GM12865 (cell line): ENCODE measurements at regions not wholly inside any gene's neighbourhood (a gene's known extent, or its start where the extent isn't known, plus 50 kb on each side); places are given as distances from the start of the nearest gene placed in this dataset.

Source experiments
- DNase-seq: peaks from one replicate; pipeline ENCODE4 v3.0.0; 2010; ENCODE audit warnings: low read depth
- H3K4me3 ChIP-seq: 2 replicates; pipeline ENCODE4 v1.5.1; 2011; ENCODE audit warnings: mild to moderate bottlenecking, low read depth, low read length, control low read depth
- CTCF ChIP-seq: IDR thresholded peaks from 2 replicates; pipeline ENCODE4 v1.5.1; 2011; ENCODE audit warnings: low read length, control low read depth, low read depth, inconsistent platforms; ENCODE audit not compliant: insufficient read depth; ENCODE audit errors: missing control alignments

- TF ChIP-seq CTCF = no peak
- no peak overlapping the region for H3K4me3 ChIP-seq
- no peak for DNase-seq
These were observed 139.7 kb upstream of the ERRFI1 start for GRCh38 chr1:8165595-8166360.

GRCh38 chr1:8164670-8165069 lies 138.6 kb upstream of the ERRFI1 start:
- no peak for TF ChIP-seq CTCF
- no peak overlapping the region for H3K4me3 ChIP-seq
- DNase-seq = no peak

- H3K4me3 ChIP-seq = no peak overlapping the region
- no peak for TF ChIP-seq CTCF
- DNase-seq = no peak
These were observed 136.9 kb upstream of the ERRFI1 start for GRCh38 chr1:8163039-8163438.

GRCh38 chr1:8162168-8162567 lies 136.1 kb upstream of the ERRFI1 start:
- no peak for TF ChIP-seq CTCF
- H3K4me3 ChIP-seq = no peak overlapping the region
- DNase-seq = no peak

GRCh38 chr1:8161546-8162105 lies 135.5 kb upstream of the ERRFI1 start:
- TF ChIP-seq CTCF = no peak
- no peak overlapping the region for H3K4me3 ChIP-seq
- DNase-seq = no peak

GRCh38 chr1:8159470-8160024 lies 133.4 kb upstream of the ERRFI1 start:
- DNase-seq = no peak
- TF ChIP-seq CTCF = no peak
- H3K4me3 ChIP-seq = no peak overlapping the region
